ENCODE measurements at regions not wholly inside any gene's neighbourhood (a gene's known extent, or its start where the extent isn't known, plus 50 kb on each side); places are given as distances from the start of the nearest gene placed in this dataset.

- Histone ChIP-seq H3K36me3 (ENCODE audit: control insufficient read depth in 2 of 4, insufficient read depth in 4 of 4, low read length in 3 of 4) (no peaks in the 10 kb centered on the region), H3K14ac (ENCODE audit: insufficient read length) (no peak overlapping the region), H3K4me2 (ENCODE audit: insufficient read depth in 1 of 2, low read depth in 2 of 2, low read length in 2 of 2) (no peak overlapping the region), H3K79me2 (ENCODE audit: control insufficient read depth in 1 of 2, insufficient read depth in 2 of 2, low read length in 2 of 2) (peaks cover 0 to 3% of the 10 kb centered on the region in 2 experiments; a peak in 1 of 4 replicates), H3K4ac (replicated peaks; ENCODE audit: insufficient read length, low read depth, low read length) (no peak overlapping the region), H3K27me3 (replicated peaks in 1 of 4; ENCODE audit: control insufficient read depth in 3 of 4, extremely low read depth in 1 of 4, insufficient read depth in 3 of 4, low read length in 3 of 4) (no peaks in the 10 kb centered on the region; a peak in 2 of 7 replicates), H3K79me1 (ENCODE audit: low read depth, low read length) (no peaks in the 10 kb centered on the region), H4K8ac (ENCODE audit: extremely low read depth, insufficient read depth, low read length) (no peak overlapping the region), H3K23ac (ENCODE audit: insufficient read length) (no peak overlapping the region), H4K5ac (ENCODE audit: insufficient read length, low read depth, low read length) (no peak overlapping the region), H4K91ac (replicated peaks; ENCODE audit: insufficient read length, low read length) (no peak overlapping the region), H3K9me3 (ENCODE audit: insufficient read depth in 2 of 2, low read depth in 1 of 2, low read length in 1 of 2) (0 out of 4 replicates have a peak, but pooled peaks cover 0 to 3% of the 10 kb centered on the region in 2 experiments), H2BK12ac (ENCODE audit: low read depth, low read length) (no peak overlapping the region), H3K9ac (replicated peaks in 1 of 4; ENCODE audit: extremely low read depth in 1 of 4, low read depth in 3 of 4, low read length in 3 of 4) (no peak overlapping the region), H2BK120ac (replicated peaks; ENCODE audit: low read depth, low read length) (no peak overlapping the region), H3K27ac (ENCODE audit: low read depth, low read length) (no peak overlapping the region), H2AFZ (ENCODE audit: low read length) (no peak overlapping the region), H4K20me1 (replicated peaks in 1 of 2; ENCODE audit: control insufficient read depth in 1 of 2, insufficient read depth in 2 of 2, low read length in 2 of 2) (no peaks in the 10 kb centered on the region), H2AK5ac (ENCODE audit: low read depth, low read length) (no peak overlapping the region), H3K18ac (ENCODE audit: extremely low read depth, low read length) (no peak overlapping the region), H3K4me3 (ENCODE audit: extremely low read depth in 1 of 4, insufficient read depth in 2 of 4, low read depth in 3 of 4, low read length in 4 of 4) (no peak overlapping the region), H3K4me1 (replicated peaks in 1 of 4; ENCODE audit: control insufficient read depth in 3 of 4, insufficient read depth in 4 of 4, low read length in 3 of 4) (peaks cover 0 to 12% (median 8%) of the 10 kb centered on the region in 4 experiments), H2BK5ac (ENCODE audit: low read depth, low read length) (no peak overlapping the region), H3K56ac (replicated peaks; ENCODE audit: insufficient read length, low read depth, low read length) (no peak overlapping the region), H2BK15ac (ENCODE audit: low read length) (no peak overlapping the region), H2BK20ac (ENCODE audit: low read length) (no peak overlapping the region), H3K23me2 (ENCODE audit: low read depth, low read length) (peaks cover 3% of the 10 kb centered on the region; the same call in 1 of the 2 replicates)
- POLR2A ChIA-PET (ENCODE audit: partially characterized antibody), result no interaction called here
- WGBS, 2 experiments (ENCODE audit: extremely low coverage in 1 of 2, insufficient coverage in 1 of 2, insufficient read length in 1 of 2, insufficient replicate concordance in 2 of 2, low coverage in 1 of 2, low lambda C conversion rate in 2 of 2, missing lambda C conversion rate in 1 of 2), result 88% methylated on average over 2 of the region's 2 CpGs; no CpG with 5 or more reads in 1 of the 2 experiments
- no peak for DNase-seq (ENCODE audit: low read depth in 1 of 2, low spot score in 2 of 2)
- FAIRE-seq, result no peak
- CTCF ChIA-PET (ENCODE audit: partially characterized antibody), result interaction anchor here (0.6 to 1.0 kb wide), 2 partner anchors 18 to 796 kb away, joined by 3 read pairs; no protein-coding TSS in a partner anchor
- TF ChIP-seq ATF3 (IDR thresholded peaks at IDR 0.05; ENCODE audit: insufficient read depth, low read depth, low read length), result no peak
- TF ChIP-seq YY1 (IDR thresholded peaks at IDR 0.05; ENCODE audit: low read depth, low read length), result no peak
- no peak for TF ChIP-seq GABPA (IDR thresholded peaks at IDR 0.05; ENCODE audit: borderline replicate concordance, insufficient read depth, low read length)
- TF ChIP-seq CTCF (IDR thresholded peaks at IDR 0.05; ENCODE audit: control extremely low read depth in 1 of 3, insufficient read depth in 1 of 3, low read depth in 1 of 3, low read length in 3 of 3), result no peak
- TF ChIP-seq KDM4A (IDR thresholded peaks at IDR 0.05; ENCODE audit: low read depth, low read length, severe bottlenecking), result no peak
- TF ChIP-seq PHF8 (conservative IDR thresholded peaks at IDR 0.05; ENCODE audit: low read depth, low read length), result no peak
- no peak for TF ChIP-seq HDAC2 (IDR thresholded peaks at IDR 0.05; ENCODE audit: borderline replicate concordance in 1 of 2, low read depth in 2 of 2, low read length in 2 of 2)
- TF ChIP-seq FOSL1 (IDR thresholded peaks at IDR 0.05; ENCODE audit: insufficient read depth, low read depth, low read length), result no peak
- no peak for TF ChIP-seq SRF (IDR thresholded peaks at IDR 0.05; ENCODE audit: low read depth, low read length)
- no peak for TF ChIP-seq KDM5A (IDR thresholded peaks at IDR 0.05; ENCODE audit: low read length)
Measured at GRCh38 chr3:194028434-194029004, 107.4 kb upstream of the HES1 start.

All from H1 (cell line).